ENCODE measurements at regions not wholly inside any gene's neighbourhood (a gene's known extent, or its start where the extent isn't known, plus 50 kb on each side); places are given as distances from the start of the nearest gene placed in this dataset.

GRCh38 chr2:200135082-200135481, 171.4 kb upstream of the SPATS2L start:
- no peak for DNase-seq (ENCODE audit: extremely low spot score in 2 of 2)
- intact Hi-C loops (cut with DNase I): no loop called here
- Histone ChIP-seq H3K27ac (no peak overlapping the region), H3K9me3 (no peaks in the 10 kb centered on the region), H3K4me3 (no peak overlapping the region), H3K4me1 (no peaks in the 10 kb centered on the region), H3K36me3 (no peaks in the 10 kb centered on the region), H3K27me3 (no peaks in the 10 kb centered on the region)
- TF ChIP-seq POLR2AphosphoS5 (IDR thresholded peaks at IDR 0.05; ENCODE audit: insufficient read depth in 1 of 2, low read depth in 1 of 2) (no peak), POLR2A (IDR thresholded peaks at IDR 0.05) (no peak)
- TF ChIP-seq, protein P1, sequence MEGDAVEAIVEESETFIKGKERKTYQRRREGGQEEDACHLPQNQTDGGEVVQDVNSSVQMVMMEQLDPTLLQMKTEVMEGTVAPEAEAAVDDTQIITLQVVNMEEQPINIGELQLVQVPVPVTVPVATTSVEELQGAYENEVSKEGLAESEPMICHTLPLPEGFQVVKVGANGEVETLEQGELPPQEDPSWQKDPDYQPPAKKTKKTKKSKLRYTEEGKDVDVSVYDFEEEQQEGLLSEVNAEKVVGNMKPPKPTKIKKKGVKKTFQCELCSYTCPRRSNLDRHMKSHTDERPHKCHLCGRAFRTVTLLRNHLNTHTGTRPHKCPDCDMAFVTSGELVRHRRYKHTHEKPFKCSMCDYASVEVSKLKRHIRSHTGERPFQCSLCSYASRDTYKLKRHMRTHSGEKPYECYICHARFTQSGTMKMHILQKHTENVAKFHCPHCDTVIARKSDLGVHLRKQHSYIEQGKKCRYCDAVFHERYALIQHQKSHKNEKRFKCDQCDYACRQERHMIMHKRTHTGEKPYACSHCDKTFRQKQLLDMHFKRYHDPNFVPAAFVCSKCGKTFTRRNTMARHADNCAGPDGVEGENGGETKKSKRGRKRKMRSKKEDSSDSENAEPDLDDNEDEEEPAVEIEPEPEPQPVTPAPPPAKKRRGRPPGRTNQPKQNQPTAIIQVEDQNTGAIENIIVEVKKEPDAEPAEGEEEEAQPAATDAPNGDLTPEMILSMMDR (IDR thresholded peaks at IDR 0.05): no peak

DNA sequence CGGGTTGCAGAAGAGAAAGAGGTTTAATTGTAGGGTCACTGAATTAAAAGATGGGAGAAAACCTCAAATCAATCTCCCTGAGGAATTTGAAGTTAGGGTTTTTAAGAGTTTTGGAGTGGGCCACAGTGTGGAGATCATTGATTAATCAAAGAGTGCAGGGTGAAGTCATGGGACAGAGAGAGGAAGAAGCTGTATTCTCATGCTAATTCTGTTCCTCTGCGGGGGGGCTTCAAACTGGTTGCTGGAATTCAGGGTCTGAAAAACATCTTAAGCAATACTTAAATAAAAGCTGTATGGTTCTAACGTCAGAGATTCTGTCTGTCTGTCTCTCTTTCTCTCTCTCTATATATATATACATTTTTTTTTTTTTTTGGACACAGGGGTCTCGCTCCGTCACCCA, 169.8 kb upstream of the SPATS2L start:
- H3K9me3 ChIP-seq: no peaks in the 10 kb centered on the region
- TF ChIP-seq, protein P1 (IDR thresholded peaks at IDR 0.05): no peak
- TF ChIP-seq POLR2AphosphoS5 (IDR thresholded peaks at IDR 0.05; ENCODE audit: insufficient read depth in 1 of 2, low read depth in 1 of 2): no peak
- no peak for TF ChIP-seq POLR2A (IDR thresholded peaks at IDR 0.05)
- no peak overlapping the region for H3K27ac ChIP-seq
- H3K27me3 ChIP-seq: no peaks in the 10 kb centered on the region
- DNase-seq (ENCODE audit: extremely low spot score in 2 of 2): no peak
- intact Hi-C loops (cut with DNase I): no loop called here
- no peaks in the 10 kb centered on the region for H3K4me1 ChIP-seq
- no peaks in the 10 kb centered on the region for H3K36me3 ChIP-seq
- H3K4me3 ChIP-seq: no peak overlapping the region

DNA sequence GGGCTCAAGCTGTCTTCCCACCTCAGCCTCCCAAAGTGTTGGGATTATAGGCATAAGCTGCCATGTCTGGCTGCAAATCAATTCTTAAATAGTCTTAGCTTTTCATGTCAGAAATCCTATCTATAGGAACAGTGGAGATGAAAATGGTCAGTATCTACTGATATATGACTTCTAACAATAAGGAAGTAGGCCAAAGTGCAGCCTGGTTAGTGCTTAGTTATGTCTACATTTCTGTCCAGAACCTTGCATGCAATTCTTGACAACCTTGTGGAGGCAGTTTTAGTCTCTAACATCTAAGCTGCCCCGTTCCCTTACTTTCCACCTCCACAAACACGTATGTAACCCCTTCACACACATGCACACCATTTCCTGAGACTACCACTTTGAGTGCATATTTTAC, 169.2 kb upstream of the SPATS2L start:
- intact Hi-C loops (cut with DNase I): no loop called here
- Histone ChIP-seq H3K4me1 (no peaks in the 10 kb centered on the region), H3K9me3 (no peaks in the 10 kb centered on the region), H3K27me3 (no peaks in the 10 kb centered on the region), H3K4me3 (no peak overlapping the region), H3K36me3 (no peaks in the 10 kb centered on the region), H3K27ac (no peak overlapping the region)
- TF ChIP-seq POLR2AphosphoS5 (IDR thresholded peaks at IDR 0.05; ENCODE audit: insufficient read depth in 1 of 2, low read depth in 1 of 2): no peak
- TF ChIP-seq, protein P1 (IDR thresholded peaks at IDR 0.05): no peak
- no peak for TF ChIP-seq POLR2A (IDR thresholded peaks at IDR 0.05)
- no peak for DNase-seq (ENCODE audit: extremely low spot score in 2 of 2)

GRCh38 chr2:200137691-200138090, 168.8 kb upstream of the SPATS2L start:
- intact Hi-C loops (cut with DNase I): no loop called here
- Histone ChIP-seq H3K4me3 (no peak overlapping the region), H3K9me3 (no peaks in the 10 kb centered on the region), H3K4me1 (no peaks in the 10 kb centered on the region), H3K27me3 (no peaks in the 10 kb centered on the region), H3K27ac (no peak overlapping the region), H3K36me3 (no peaks in the 10 kb centered on the region)
- TF ChIP-seq POLR2A (IDR thresholded peaks at IDR 0.05): no peak
- TF ChIP-seq, protein P1 (IDR thresholded peaks at IDR 0.05): no peak
- no peak for TF ChIP-seq POLR2AphosphoS5 (IDR thresholded peaks at IDR 0.05; ENCODE audit: insufficient read depth in 1 of 2, low read depth in 1 of 2)
- DNase-seq (ENCODE audit: extremely low spot score in 2 of 2): no peak

GRCh38 chr2:200138391-200139124, 167.9 kb upstream of the SPATS2L start:
- Histone ChIP-seq H3K27ac (no peak overlapping the region), H3K4me3 (no peak overlapping the region), H3K4me1 (no peaks in the 10 kb centered on the region), H3K36me3 (no peaks in the 10 kb centered on the region), H3K9me3 (no peaks in the 10 kb centered on the region), H3K27me3 (no peaks in the 10 kb centered on the region)
- intact Hi-C loops (cut with DNase I): no loop called here
- no peak for DNase-seq (ENCODE audit: extremely low spot score in 2 of 2)
- TF ChIP-seq POLR2A (IDR thresholded peaks at IDR 0.05): no peak
- TF ChIP-seq, protein P1 (IDR thresholded peaks at IDR 0.05): no peak
- TF ChIP-seq POLR2AphosphoS5 (IDR thresholded peaks at IDR 0.05; ENCODE audit: insufficient read depth in 1 of 2, low read depth in 1 of 2): no peak
